ENCODE measurements at regions not wholly inside any gene's neighbourhood (a gene's known extent, or its start where the extent isn't known, plus 50 kb on each side); places are given as distances from the start of the nearest gene placed in this dataset.

DNA sequence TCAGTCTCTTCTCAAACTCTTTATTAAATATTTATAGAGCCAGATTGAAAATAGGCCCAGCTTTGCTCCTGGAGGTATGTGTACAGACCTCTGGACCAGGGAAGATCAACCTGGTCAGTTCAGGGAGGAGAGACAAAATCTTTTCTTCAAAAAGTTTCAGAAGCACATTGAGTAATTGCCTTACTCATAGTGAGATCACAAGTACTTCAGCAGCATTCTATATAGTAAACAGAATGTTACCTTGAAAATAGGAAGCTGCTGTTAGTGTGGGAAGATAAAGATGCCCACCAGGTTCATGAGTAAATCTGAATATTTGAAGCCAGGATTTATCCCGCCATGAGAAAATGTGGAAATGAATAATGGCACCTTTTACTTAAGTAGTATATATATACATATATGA lies 665.9 kb upstream of the CITED2 start (continued):
- TF ChIP-seq, protein P1, sequence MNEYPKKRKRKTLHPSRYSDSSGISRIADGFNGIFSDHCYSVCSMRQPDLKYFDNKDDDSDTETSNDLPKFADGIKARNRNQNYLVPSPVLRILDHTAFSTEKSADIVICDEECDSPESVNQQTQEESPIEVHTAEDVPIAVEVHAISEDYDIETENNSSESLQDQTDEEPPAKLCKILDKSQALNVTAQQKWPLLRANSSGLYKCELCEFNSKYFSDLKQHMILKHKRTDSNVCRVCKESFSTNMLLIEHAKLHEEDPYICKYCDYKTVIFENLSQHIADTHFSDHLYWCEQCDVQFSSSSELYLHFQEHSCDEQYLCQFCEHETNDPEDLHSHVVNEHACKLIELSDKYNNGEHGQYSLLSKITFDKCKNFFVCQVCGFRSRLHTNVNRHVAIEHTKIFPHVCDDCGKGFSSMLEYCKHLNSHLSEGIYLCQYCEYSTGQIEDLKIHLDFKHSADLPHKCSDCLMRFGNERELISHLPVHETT (CRISPR knock-in tag; conservative IDR thresholded peaks at IDR 0.05 in 1 of 2, IDR thresholded peaks at IDR 0.05 in 1 of 2), result no peak
- TF ChIP-seq, protein P2, sequence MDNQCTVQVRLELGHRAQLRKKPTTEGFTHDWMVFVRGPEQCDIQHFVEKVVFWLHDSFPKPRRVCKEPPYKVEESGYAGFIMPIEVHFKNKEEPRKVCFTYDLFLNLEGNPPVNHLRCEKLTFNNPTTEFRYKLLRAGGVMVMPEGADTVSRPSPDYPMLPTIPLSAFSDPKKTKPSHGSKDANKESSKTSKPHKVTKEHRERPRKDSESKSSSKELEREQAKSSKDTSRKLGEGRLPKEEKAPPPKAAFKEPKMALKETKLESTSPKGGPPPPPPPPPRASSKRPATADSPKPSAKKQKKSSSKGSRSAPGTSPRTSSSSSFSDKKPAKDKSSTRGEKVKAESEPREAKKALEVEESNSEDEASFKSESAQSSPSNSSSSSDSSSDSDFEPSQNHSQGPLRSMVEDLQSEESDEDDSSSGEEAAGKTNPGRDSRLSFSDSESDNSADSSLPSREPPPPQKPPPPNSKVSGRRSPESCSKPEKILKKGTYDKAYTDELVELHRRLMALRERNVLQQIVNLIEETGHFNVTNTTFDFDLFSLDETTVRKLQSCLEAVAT (IDR thresholded peaks at IDR 0.05), result no peak
- TF ChIP-seq GTF2E2 (tag; IDR thresholded peaks at IDR 0.05) (no peak), ZNF143 (CRISPR knock-in tag; IDR thresholded peaks at IDR 0.05) (no peak)

DNA sequence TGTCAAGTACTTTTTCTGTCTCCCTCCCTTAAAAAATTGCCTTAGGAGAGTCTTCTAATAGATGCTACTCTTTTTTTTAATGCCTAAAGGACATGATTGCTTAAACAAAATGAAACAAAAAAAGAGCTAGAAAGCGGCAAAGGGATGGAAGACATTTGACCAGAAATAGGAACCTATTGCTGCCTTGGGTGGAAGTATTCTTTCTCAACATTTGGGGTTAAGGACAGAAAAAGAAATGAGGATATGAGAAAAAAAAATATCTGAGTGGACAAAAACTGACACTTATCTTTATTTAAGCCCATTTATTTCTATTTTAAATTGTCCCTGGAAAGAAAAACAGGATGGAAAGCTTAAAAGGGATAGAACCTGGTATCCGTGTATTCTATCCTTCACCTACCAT lies 664.9 kb upstream of the CITED2 start:
- in situ Hi-C loops (cut with MboI) (no loop called here), intact Hi-C loops (cut with micrococcal nuclease) (loop anchor here (10.0 kb wide), 1 partner anchor 885 kb away; no protein-coding TSS in a partner anchor)
- BruUV-seq (replicated peaks), result no TSS peak
- POLR2A ChIA-PET, result no interaction called here
- FAIRE-seq, result no peak
- Histone ChIP-seq H3K9me3 (replicated peaks; ENCODE audit: control insufficient read depth, insufficient read depth, low read depth, low read length) (no peaks in the 10 kb centered on the region), H3K9ac (ENCODE audit: insufficient read depth in 1 of 2, low read depth in 2 of 2, low read length in 2 of 2) (no peak overlapping the region), H3K4me1 (replicated peaks in 1 of 2; ENCODE audit: control insufficient read depth in 2 of 2, insufficient read depth in 2 of 2, low read length in 2 of 2) (no peaks in the 10 kb centered on the region), H2AFZ (ENCODE audit: low read depth, low read length) (no peak overlapping the region), H4K20me1 (replicated peaks; ENCODE audit: control insufficient read depth, insufficient read depth, low read length) (no peaks in the 10 kb centered on the region), H3K79me2 (ENCODE audit: control insufficient read depth, insufficient read depth, low read length) (no peaks in the 10 kb centered on the region), H3K4me3 (no peak overlapping the region), H3K27ac (ENCODE audit: extremely low read depth, low read depth, low read length) (no peak overlapping the region), H3K4me2 (ENCODE audit: insufficient read depth, low read length) (no peak overlapping the region), H3K36me3 (ENCODE audit: control insufficient read depth, insufficient read depth, low read length) (no peaks in the 10 kb centered on the region), H3K9me1 (ENCODE audit: control insufficient read depth, insufficient read depth, low read length) (no peaks in the 10 kb centered on the region), H3K27me3 (ENCODE audit: control insufficient read depth in 2 of 2, insufficient read depth in 2 of 2, low read length in 2 of 2) (no peaks in the 10 kb centered on the region)
- CTCF ChIA-PET (ENCODE audit: low intra/inter-chr PET ratio), result no interaction called here
- ATAC-seq, result no peak
- no peak for DNase-seq (ENCODE audit: extremely low read depth in 1 of 4, low spot score in 3 of 4)
- WGBS (ENCODE audit: insufficient coverage, low coverage, missing lambda C conversion rate), result 3% methylated on average over 2 of the region's 2 CpGs
- no peak for TF ChIP-seq BRF1 (IDR thresholded peaks at IDR 0.05; ENCODE audit: borderline replicate concordance, extremely low read depth, insufficient read length)
- TF ChIP-seq, protein P3, sequence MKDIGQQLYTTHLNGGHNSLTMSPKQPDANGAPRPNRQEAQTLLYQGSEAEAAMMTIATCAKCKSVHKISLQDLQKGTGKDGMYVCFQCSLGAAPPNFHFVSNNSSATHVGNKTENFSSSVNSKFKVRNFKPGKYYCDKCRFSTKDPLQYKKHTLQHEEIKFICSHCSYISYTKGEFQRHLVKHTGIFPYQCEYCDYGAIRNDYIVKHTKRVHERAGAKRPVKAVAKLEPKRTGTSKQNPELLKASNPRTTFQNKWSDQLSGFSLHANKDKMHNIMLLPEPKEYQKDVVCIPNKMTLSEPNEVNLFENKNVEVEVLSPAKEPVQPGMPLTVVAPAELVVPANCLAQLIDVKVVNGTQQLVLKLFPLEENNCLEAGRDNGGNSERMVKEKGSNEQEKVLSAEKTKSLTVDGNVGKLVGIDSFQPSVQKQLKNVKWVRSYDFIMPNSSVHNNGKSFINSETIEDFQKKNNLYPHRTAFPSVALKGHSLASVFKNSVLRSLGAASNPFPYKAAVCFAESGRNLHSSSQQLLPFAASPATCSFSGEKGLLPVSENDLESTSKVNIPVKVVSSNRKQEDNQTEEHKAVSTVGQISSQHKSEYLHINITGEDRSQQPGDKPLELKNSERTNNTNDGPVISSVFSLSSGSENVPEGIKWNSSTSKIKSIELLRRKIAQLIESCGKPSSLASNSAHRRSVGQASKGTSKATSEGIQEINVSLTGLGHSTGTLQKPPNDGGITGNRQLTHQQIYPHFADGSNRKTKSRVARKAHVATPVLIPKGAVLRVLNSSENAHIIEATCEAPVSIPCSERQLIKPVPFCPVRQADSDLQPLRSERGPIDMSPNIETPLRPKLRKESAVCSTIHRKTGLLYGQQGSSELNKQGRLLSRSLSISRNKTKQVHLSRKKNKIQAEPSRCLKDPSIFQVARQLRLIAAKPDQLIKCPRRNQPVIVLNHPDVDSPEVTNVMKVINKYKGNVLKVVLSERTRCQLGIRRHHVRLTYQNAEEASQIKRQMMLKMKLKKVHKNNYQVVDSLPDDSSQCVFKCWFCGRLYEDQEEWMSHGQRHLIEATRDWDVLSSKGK (CRISPR knock-in tag; IDR thresholded peaks at IDR 0.05), result no peak
- TF ChIP-seq, protein P4, sequence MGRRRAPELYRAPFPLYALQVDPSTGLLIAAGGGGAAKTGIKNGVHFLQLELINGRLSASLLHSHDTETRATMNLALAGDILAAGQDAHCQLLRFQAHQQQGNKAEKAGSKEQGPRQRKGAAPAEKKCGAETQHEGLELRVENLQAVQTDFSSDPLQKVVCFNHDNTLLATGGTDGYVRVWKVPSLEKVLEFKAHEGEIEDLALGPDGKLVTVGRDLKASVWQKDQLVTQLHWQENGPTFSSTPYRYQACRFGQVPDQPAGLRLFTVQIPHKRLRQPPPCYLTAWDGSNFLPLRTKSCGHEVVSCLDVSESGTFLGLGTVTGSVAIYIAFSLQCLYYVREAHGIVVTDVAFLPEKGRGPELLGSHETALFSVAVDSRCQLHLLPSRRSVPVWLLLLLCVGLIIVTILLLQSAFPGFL (CRISPR knock-in tag; IDR thresholded peaks at IDR 0.05), result no peak
- no peak for TF ChIP-seq TGIF2 (CRISPR knock-in tag; IDR thresholded peaks at IDR 0.05)
- TF ChIP-seq, protein P5, sequence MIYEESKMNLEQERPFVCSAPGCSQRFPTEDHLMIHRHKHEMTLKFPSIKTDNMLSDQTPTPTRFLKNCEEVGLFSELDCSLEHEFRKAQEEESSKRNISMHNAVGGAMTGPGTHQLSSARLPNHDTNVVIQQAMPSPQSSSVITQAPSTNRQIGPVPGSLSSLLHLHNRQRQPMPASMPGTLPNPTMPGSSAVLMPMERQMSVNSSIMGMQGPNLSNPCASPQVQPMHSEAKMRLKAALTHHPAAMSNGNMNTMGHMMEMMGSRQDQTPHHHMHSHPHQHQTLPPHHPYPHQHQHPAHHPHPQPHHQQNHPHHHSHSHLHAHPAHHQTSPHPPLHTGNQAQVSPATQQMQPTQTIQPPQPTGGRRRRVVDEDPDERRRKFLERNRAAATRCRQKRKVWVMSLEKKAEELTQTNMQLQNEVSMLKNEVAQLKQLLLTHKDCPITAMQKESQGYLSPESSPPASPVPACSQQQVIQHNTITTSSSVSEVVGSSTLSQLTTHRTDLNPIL (CRISPR knock-in tag; IDR thresholded peaks at IDR 0.05), result no peak
- TF ChIP-seq, protein P6, sequence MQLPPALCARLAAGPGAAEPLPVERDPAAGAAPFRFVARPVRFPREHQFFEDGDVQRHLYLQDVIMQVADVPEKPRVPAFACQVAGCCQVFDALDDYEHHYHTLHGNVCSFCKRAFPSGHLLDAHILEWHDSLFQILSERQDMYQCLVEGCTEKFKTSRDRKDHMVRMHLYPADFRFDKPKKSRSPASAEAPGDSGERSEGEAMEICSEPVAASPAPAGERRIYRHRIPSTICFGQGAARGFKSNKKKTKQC (CRISPR knock-in tag; IDR thresholded peaks at IDR 0.05), result no peak

Data from K562 (cell line).